ENCODE measurements at regions not wholly inside any gene's neighbourhood (a gene's known extent, or its start where the extent isn't known, plus 50 kb on each side); places are given as distances from the start of the nearest gene placed in this dataset.

- TF ChIP-seq POLR2AphosphoS5 (IDR thresholded peaks at IDR 0.05; ENCODE audit: borderline replicate concordance, low read depth, low read length) (no peak), EZH2 (IDR thresholded peaks at IDR 0.05) (no peak), FOXP2 (optimal IDR thresholded peaks at IDR 0.05; ENCODE audit: control extremely low read depth, extremely low read length, insufficient read depth) (no peak)
Measured at GRCh38 chr20:52809003-52809402, 163.2 kb upstream of the TSHZ2 start.

Measured in SK-N-MC (cell line).